ENCODE measurements at regions not wholly inside any gene's neighbourhood (a gene's known extent, or its start where the extent isn't known, plus 50 kb on each side); places are given as distances from the start of the nearest gene placed in this dataset.
"Not testable (repeated sequence)": the region's sequence is repeated elsewhere in the genome, so short reads cannot be mapped to it uniquely, and the experiment has no call there.

GRCh38 chr5:101306391-101307137, 403.5 kb upstream of the ST8SIA4 start:
- no peak overlapping the region for H3K27ac ChIP-seq (ENCODE audit: low read length)
- H2AFZ ChIP-seq (ENCODE audit: low read depth, low read length), result no peak overlapping the region
- H3K36me3 ChIP-seq (ENCODE audit: insufficient read depth, low read length), result no peaks in the 10 kb centered on the region
- TF ChIP-seq EZH2 (IDR thresholded peaks at IDR 0.05; ENCODE audit: borderline replicate concordance, low read depth, low read length, severe bottlenecking) (no peak), CTCF (IDR thresholded peaks at IDR 0.05; ENCODE audit: borderline replicate concordance, extremely low read depth, low read length, poor library complexity, severe bottlenecking) (no peak)
- no peaks in the 10 kb centered on the region for H4K20me1 ChIP-seq (ENCODE audit: insufficient read depth, low read length)
- no peak overlapping the region for H3K9ac ChIP-seq (ENCODE audit: low read depth, low read length)
- no peaks in the 10 kb centered on the region for H3K9me3 ChIP-seq (ENCODE audit: insufficient read depth, low read length, severe bottlenecking)
- ATAC-seq (ENCODE audit: insufficient read depth, low read depth) (peak; percentile 59; the same call in 2 of the 3 replicates), DNase-seq (no peak)
- H3K4me3 ChIP-seq (ENCODE audit: low read depth in 1 of 2, low read length in 2 of 2), result no peak overlapping the region
- H3K4me2 ChIP-seq (ENCODE audit: insufficient read depth, low read length), result no peak overlapping the region
- H3K4me1 ChIP-seq (ENCODE audit: insufficient read depth, low read length), result 0 out of 2 replicates have a peak, but pooled peaks cover 3% of the 10 kb centered on the region
- no peaks in the 10 kb centered on the region for H3K79me2 ChIP-seq (ENCODE audit: insufficient read depth, low read length)
- no peaks in the 10 kb centered on the region for H3K27me3 ChIP-seq (ENCODE audit: insufficient read depth, low read length, poor library complexity)

GRCh38 chr5:101296477-101296876, 393.4 kb upstream of the ST8SIA4 start:
- Histone ChIP-seq H3K9me3 (ENCODE audit: insufficient read depth, low read length, severe bottlenecking) (no peaks in the 10 kb centered on the region), H3K27ac (ENCODE audit: low read length) (no peak overlapping the region), H3K4me3 (ENCODE audit: low read depth in 1 of 2, low read length in 2 of 2) (no peak overlapping the region), H3K9ac (ENCODE audit: low read depth, low read length) (no peak overlapping the region), H2AFZ (ENCODE audit: low read depth, low read length) (no peak overlapping the region), H3K4me1 (ENCODE audit: insufficient read depth, low read length) (peaks cover 12% of the 10 kb centered on the region; the same call in 1 of the 2 replicates), H3K4me2 (ENCODE audit: insufficient read depth, low read length) (no peak overlapping the region), H3K36me3 (ENCODE audit: insufficient read depth, low read length) (no peaks in the 10 kb centered on the region), H4K20me1 (ENCODE audit: insufficient read depth, low read length) (no peaks in the 10 kb centered on the region), H3K79me2 (ENCODE audit: insufficient read depth, low read length) (no peaks in the 10 kb centered on the region), H3K27me3 (ENCODE audit: insufficient read depth, low read length, poor library complexity) (no peaks in the 10 kb centered on the region)
- TF ChIP-seq EZH2 (IDR thresholded peaks at IDR 0.05; ENCODE audit: borderline replicate concordance, low read depth, low read length, severe bottlenecking), result no peak
- DNase-seq (no peak), ATAC-seq (ENCODE audit: insufficient read depth, low read depth) (no peak)

GRCh38 chr5:101292199-101292598, 389.1 kb upstream of the ST8SIA4 start:
- Histone ChIP-seq H3K4me2 (ENCODE audit: insufficient read depth, low read length) (no peak overlapping the region), H3K9ac (ENCODE audit: low read depth, low read length) (no peak overlapping the region), H3K4me1 (ENCODE audit: insufficient read depth, low read length) (peaks cover 12% of the 10 kb centered on the region; the same call in 1 of the 2 replicates), H3K4me3 (ENCODE audit: low read depth in 1 of 2, low read length in 2 of 2) (no peak overlapping the region), H3K27ac (ENCODE audit: low read length) (no peak overlapping the region), H3K9me3 (ENCODE audit: insufficient read depth, low read length, severe bottlenecking) (no peaks in the 10 kb centered on the region), H4K20me1 (ENCODE audit: insufficient read depth, low read length) (no peaks in the 10 kb centered on the region), H3K27me3 (ENCODE audit: insufficient read depth, low read length, poor library complexity) (no peaks in the 10 kb centered on the region), H3K79me2 (ENCODE audit: insufficient read depth, low read length) (no peaks in the 10 kb centered on the region), H3K36me3 (ENCODE audit: insufficient read depth, low read length) (no peaks in the 10 kb centered on the region), H2AFZ (ENCODE audit: low read depth, low read length) (no peak overlapping the region)
- peak; percentile 50 for ATAC-seq (ENCODE audit: insufficient read depth, low read depth)
- TF ChIP-seq EZH2 (IDR thresholded peaks at IDR 0.05; ENCODE audit: borderline replicate concordance, low read depth, low read length, severe bottlenecking) (no peak), CTCF (IDR thresholded peaks at IDR 0.05; ENCODE audit: borderline replicate concordance, extremely low read depth, low read length, poor library complexity, severe bottlenecking) (no peak)
- no peak for DNase-seq

- H3K27ac ChIP-seq (ENCODE audit: low read length); ATAC-seq (ENCODE audit: insufficient read depth, low read depth); H4K20me1 ChIP-seq (ENCODE audit: insufficient read depth, low read length); DNase-seq; H3K4me2 ChIP-seq (ENCODE audit: insufficient read depth, low read length); H3K9ac ChIP-seq (ENCODE audit: low read depth, low read length); H2AFZ ChIP-seq (ENCODE audit: low read depth, low read length); H3K27me3 ChIP-seq (ENCODE audit: insufficient read depth, low read length, poor library complexity); H3K79me2 ChIP-seq (ENCODE audit: insufficient read depth, low read length); H3K9me3 ChIP-seq (ENCODE audit: insufficient read depth, low read length, severe bottlenecking); H3K4me3 ChIP-seq (ENCODE audit: low read depth in 1 of 2, low read length in 2 of 2); H3K36me3 ChIP-seq (ENCODE audit: insufficient read depth, low read length): not testable (repeated sequence)
- H3K4me1 ChIP-seq (ENCODE audit: insufficient read depth, low read length), result peaks cover 12% of the 10 kb centered on the region; the same call in 1 of the 2 replicates
Observed at GRCh38 chr5:101290761-101291160, 387.7 kb upstream of the ST8SIA4 start.

Data from DND-41 (cell line).